HG02678 (cell line): ENCODE measurements at regions not wholly inside any gene's neighbourhood (a gene's known extent, or its start where the extent isn't known, plus 50 kb on each side); places are given as distances from the start of the nearest gene placed in this dataset.

ENCODE experiments used
- ATAC-seq: cut with Tn5 transposase; IDR thresholded peaks from one replicate; pipeline ENCODE4 v1.9.1; 2021; ENCODE audit warnings: mild to moderate bottlenecking, moderate library complexity; ENCODE audit not compliant: unreplicated experiment

DNA sequence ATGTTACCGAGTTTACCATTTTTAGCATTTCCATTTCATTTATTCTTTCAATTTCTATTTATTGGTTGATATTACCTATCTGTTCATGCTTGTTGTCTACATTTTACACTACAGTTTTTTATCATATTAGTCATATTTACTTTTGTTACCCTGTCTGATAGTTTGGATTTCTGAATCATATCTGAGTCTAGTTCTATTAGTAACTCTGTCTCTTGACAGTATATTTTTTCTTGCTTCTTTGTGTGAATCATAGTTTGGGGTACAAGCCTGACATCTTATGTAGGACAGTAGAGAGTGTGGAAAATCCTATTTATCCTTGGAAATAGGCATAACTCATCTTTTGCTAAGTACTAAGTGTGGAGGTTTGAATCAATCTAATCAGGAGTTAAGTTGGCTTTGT is 263.9 kb upstream of the SESN3 start:
- no peak for ATAC-seq

DNA sequence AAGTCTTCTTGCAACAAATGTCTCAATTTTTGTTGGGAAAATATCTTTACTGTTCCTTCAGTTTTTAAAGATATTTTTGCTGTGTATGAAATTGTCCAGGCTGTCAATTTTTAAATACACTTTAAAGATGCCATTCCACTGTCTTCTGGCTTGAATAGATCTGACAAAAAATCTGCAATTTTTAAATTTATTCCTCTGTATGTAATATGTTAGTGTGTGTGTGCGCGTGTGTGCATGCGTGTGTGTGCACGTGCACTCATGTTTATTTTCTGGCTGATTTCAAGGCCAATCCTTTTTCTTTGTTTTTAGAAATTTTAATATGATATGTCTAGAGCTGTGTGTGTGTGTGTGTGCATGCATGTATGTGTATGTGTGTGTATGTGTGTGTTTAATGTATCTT is 263.2 kb upstream of the SESN3 start:
- ATAC-seq = no peak

DNA sequence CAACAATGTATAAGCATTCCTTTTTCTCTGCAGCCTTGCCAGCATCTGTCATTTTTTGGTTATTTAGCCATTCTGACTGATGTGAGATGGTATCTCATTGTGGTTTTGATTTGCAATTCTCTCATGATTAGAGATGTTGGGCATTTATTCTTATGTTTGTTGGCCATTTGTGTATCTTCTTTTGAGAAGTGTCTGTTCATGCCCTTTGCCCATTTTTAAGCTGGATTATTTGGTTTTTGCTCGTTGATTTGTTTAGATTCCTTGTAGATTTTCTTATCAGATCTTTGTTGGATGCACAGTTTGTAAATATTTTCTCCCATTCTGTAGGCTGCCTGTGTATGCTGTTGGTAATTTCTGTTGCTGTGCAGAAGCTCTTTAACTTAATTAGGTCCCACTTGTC is 259.6 kb upstream of the SESN3 start:
- ATAC-seq = no peak

DNA sequence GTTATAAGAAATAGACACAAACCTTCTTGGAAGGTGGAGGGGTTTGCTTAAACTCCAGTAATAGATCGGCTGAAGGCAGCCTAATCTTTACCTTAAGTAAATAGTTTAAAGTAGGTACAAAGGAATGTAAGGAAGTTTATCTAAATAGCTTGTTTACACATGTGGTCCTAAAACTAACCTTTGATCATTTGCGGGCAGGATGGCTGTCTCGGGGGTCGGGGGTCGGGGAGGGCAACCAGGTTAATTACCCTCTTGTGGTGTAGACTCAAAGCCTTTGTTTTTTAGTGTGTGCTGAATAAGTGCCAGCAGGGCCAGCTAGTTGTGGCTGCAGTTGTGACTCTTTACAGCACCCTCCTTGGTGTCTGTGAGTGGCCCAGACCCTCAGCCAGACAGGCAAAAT is 256.9 kb upstream of the SESN3 start:
- ATAC-seq = no peak

DNA sequence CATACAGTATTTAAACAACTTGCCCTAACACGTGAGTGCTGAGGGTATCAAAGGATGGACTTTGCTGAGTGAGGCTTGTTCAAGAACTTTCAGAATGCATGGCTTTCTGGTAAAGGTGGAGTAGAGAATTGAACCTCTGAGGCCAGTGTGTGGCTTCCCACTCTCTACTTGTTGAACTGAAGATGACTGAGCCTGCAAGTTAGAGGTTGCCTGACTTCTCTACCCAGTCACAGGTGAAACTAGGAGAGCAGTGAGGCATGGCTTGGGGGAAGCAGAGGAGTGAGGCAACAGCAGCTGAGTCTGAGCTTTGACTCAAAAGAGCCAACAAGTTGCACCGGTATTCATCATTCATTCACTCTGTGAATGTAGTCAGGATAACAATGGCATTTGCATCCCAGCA is 256.4 kb upstream of the SESN3 start:
- ATAC-seq = peak; percentile 100

DNA sequence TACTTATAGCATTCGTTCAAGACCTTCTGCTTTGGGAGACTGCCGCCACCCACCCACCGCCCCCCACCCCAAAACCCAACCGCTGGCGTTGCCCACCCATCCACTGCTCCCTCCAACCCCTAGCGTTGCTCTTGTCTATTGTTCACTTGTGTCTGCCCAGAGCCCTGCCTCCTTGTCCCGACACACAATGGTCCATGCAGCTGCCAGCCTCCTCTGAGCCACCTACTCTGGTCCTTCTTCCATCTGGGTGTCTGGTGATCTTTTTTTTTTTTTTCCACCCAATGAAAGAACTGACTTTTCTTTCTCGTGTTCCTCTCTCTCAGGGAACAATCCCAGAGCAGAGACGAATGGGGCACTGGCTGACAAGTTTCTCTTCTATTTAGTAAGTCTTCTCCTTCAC is 256.0 kb upstream of the SESN3 start:
- ATAC-seq = no peak

DNA sequence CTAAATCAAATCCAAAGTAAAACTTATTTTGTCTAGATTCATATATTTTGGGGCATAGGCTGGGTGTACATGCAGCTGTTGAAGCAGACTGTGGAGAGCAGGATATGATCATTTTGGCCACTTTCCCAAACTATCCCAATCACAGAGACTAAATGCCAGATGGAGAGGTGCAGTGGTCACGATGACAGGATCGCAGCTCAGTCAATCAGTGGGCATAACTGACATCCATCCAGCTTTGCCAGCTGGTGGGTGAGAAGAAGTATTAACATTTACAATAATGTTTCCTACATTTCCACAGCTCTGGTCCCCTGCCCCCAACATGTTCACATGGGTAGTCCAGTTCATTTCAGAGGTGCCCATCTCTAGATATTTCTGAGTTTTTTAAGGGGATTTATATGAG is 255.5 kb upstream of the SESN3 start:
- no peak for ATAC-seq

DNA sequence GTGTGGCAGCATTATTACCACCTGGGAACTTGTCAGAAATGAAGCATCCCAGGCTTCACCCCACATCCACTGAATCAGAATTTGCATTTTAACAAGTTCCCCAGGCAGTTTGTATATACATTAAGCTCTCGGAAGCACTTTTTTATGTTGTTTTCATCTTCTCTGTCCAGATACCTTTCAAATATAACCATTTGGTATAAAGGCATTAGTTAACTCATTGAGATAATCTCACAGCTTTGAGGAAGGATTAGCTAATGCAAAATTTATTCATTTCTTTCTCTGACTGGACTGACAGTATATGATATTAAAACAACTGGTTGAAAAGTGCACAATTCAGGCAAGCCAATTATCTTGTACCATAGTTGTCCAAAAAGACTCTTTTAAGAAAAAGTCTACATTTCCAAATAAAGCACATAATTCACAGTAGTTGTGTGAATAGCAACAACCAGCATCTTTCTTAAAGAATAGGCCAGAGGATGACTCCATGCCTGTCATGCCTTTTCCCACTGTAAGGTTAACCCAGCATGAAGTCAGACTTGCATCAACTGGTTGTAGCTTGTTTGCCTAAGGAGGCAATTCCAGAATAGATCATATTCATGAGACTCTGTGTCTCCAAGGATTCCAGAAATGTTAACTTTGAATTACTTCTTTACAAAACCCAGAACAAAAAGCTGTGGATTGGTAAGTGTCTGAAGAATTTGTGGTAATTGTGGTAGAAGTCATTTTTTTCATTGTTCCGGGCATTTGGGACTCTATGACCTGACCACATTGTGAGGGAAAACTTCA is 254.3 kb upstream of the SESN3 start:
- no peak for ATAC-seq

DNA sequence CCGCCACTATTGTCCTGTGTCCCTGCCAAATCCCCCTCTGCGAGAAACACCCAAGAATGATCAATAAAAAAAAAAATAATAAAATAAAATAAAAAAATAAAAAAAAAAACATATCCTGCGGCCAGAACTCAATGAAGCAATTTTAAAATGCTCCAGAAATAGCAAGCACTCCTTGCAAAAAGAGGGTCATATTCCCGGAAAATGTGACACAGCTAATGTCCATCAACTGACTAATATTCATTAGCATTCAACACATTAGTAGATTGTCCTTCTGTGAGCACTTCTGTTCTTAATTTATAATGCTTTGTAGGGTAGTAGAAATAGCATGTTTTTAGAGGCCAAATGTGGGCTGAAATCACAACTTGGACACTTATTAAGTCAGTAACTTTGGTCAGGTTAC is 252.3 kb upstream of the SESN3 start:
- ATAC-seq = no peak

DNA sequence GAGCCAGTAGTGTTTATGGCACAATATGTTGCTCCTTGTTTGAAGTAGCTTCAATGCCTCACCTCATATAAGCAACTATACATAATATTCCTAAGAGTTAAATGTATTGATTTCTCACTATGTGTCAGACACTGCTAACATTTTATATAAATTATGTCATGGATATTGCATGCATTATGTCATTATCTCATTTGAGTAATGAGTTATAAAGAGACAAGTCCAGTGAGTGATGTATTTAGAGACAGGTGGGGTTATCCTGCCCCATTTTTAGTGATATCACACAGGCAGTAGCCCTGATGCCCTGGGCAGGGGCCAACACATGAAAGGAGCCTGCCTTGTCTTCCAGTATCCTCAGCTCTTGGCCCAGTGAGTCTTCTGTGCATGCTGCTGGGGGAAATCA is 247.0 kb upstream of the SESN3 start:
- no peak for ATAC-seq

DNA sequence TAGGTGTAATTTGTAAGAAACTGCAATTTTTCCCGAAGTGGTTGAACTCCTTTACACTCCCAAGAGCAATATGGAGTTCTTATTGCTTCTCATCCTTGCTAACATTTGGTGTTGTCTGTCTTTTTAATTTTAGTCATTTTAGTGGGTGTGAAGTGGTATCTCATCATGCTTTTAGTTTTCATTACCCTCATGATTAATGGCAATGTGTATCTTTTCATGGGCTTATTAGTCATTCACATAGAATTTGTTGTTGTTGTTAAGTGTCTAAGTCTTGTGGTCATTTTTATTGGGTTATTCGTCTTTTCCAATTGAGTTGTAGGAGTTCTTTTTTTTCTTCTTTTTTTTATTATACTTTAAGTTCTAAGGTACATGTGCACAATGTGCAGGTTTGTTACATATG is 238.3 kb upstream of the SESN3 start:
- no peak for ATAC-seq

DNA sequence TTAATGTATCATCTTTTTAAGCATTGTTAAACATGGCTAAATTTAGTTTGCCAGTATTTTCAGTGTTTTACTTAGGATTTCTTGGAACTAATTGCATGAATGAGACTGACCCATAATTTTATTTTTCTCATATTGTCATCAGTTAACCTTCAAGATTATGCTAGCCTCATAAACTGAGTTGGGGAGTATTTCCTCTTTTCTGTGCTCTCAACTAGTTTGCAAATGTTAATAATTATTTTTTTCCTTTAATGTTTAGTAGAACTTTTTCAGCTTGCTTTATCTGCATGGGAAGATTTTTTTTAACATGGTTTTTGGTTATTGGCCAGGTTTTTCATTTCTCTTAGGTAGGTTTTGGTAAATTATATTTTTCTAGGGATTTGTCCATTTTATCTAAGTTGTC is 235.4 kb upstream of the SESN3 start:
- ATAC-seq = no peak

DNA sequence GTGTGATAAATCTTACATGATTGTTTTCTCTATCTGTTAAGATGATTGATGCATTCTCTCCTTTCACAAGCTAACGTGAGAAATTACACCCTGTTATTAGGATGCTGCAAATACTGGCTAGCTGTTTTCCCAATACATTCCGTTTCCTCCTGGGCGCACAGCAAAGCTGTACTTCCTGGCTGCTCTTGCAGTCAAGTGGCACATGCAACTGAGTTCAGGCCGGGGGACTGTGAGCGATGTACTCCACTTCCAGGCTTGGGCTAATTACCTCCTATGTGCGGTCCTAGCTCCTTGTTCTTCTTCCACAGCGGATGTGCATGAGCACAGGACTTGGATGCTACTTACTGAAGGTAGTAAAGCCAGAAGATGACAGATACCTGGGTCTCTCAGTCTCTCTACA is 234.9 kb upstream of the SESN3 start:
- ATAC-seq = no peak

DNA sequence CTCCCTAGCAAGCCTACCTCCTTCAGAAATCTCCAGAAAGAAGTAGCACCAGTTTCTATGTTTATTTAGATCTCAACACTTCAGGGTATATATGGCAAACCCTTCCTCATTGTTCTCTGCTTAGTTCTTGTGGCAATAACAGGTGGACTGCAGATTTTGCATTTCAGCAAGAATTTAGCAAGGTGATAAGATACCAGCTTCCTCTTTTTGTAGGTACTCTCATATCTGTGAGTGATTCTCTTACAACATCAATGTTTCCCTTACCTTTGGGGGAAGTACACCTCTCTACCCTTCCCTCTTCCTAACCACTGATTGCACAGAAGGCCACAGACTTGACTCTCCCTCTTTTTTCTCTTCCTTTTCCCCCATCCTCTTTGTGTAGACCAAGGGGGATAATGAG is 230.9 kb upstream of the SESN3 start:
- ATAC-seq = no peak

DNA sequence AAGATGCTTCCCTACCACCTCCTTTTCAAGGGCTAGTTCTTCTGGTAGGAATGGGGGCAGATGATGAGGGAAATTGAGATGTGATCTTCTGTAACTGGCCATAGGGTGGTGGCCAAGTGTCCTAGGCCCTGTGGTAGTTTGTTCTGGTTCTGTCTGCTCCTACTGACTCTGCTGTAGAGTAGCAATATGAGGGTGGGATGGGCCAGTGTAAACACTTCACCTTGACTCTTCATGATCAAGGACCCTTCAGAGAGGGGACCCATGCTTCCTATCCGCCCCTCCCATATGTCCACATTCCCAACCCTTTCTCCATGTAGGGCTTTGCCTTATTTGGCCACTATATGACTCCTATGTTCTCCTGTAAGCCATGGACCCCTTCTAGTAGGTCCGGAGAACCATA is 230.3 kb upstream of the SESN3 start:
- no peak for ATAC-seq

DNA sequence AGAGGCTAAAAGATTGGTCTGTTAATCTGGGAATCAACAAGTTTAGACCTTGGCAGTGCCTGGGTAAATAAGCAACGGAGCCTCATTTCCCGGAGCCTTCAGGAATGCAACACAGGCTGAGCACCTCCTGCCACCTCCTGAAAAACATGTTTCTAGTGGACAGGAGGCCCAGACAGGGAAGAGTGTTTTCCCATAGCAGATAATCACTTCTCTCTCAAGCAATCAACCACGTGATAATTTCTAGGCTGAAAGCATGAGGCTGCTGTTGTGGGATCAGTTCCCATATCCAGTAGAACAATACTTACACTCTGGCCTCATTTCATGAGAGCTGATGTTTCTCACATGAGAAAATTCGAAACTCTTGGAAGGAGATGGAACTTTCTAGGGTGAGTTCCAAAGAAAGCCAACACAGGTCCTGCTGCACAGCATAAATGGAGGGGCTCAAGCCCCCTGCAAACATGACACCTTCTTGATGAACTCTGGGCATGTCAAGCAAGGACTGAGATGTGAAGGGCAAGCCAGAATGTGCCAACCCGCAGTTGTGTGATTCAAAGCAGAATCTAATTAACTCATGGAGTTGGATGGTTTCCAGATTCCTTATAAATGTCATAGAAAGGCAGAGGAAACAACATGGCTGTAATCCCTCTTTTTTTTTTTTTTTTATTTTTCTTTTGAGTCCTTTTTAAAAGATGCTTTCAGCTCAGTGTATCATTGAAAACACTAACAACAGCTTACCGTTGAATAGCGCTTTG is 228.5 kb upstream of the SESN3 start:
- no peak for ATAC-seq

DNA sequence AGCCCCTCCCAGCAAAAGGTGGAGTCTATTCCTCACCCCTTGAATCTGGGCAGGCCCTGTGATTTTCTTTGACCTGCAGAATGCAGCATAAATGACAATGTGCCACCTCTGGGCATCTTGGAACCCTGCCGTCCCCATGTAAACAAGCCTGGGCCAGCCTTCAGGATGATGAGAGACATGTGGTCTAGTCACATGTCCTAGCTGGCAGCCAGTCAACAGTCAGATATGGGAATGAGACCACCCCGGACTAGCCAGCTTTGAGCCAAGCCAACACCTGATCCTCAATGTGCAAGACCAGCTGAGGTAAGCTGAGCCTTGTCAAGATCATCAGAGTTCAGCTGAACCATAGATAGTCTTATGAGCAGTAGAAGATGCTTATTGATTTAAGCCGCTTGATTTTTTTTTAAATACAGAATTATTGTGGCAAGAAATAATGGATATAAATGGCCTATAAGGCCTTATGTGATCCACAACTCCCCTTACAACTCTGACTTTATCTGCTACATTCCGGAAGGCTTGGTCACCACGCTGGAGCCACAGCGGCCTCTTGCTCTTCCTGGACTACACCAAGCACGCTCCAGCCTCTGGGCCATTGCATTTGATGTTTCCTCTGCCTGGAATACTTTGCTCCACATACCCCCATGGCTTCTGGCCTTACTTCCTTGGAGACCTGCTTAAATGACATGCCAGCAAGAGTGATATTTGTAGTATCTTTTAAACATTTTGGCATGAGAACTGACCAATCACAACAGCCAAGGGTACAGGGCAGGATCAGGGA is 225.9 kb upstream of the SESN3 start:
- ATAC-seq = no peak

DNA sequence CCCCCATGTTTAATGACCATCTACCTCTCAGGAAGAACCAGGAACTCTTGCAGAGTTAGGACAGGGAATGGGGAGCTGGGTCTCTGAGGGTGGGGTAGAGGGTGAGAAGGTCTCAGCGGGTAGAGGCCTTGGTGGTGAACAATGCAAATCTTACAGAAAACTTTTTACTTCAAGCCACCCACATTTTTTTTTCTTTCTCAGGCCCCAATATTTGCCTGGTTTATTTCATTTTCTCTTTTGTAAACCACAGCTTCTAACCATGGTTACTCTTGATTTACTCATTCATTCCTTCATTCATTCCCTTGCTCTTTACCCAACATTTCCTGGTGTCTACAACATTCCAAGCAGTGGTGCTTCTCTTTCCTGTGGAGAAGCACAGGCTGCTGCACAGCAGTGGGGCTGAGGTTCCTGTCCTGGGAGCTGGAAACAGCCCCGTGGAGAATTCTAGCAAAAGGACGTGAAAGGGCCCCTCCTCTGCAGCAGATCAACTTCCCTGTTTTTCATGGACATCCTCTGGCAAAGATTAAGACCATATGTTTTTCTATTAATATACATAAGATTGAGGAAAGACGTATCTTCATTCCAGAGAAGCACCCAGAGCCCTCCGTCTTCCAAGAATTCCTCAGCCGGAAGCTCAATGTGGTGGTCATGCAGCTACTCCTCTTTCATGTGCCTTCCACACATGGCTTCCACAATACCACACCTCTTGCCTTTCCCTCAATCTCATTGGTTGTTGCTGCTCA is 224.4 kb upstream of the SESN3 start:
- ATAC-seq = peak; percentile 71

DNA sequence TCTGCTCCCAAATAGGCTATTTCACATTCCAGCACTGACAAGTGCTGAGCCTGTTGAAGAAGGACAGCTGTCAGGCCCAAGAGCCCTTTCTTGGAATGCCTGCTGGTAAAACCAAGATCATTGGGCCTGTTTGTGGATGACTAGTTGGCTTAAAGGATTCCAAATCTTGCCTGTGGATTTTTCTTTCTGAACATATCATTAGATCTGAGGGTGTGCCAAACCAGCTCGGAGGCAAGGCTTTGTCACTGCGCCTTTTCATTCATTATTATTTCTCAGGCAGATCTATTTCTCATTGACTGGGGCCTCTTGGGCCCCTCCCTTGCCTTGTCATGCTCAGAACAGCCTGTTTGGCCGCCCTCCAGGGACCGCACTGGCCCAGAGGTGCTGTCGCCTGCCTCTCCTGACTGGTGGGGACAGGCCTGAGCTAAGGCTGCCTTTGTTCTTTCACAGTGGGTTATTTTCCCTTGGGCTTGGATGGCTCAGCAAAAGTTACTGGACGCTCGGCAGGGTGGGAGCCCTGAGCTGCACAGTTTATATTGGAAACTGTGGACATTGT is 222.7 kb upstream of the SESN3 start:
- ATAC-seq = no peak

DNA sequence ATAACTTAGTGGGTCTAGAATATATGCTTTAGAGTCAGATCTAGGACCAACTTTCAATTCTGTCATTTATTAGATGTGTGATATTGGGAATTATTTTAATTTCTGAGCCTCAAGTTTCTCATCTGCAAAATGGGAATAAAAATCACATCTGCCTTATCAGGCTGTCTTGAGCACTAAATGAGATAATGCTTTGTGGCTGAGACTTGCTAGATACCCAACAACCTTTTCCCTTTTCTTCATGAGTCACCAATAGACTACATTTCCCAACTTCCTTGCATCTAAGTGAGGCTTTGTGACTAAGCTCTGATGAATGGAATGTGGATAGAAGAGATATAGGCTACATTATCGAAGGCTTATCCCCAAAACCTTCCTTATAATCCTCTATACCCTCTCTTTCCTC is 220.7 kb upstream of the SESN3 start:
- no peak for ATAC-seq

DNA sequence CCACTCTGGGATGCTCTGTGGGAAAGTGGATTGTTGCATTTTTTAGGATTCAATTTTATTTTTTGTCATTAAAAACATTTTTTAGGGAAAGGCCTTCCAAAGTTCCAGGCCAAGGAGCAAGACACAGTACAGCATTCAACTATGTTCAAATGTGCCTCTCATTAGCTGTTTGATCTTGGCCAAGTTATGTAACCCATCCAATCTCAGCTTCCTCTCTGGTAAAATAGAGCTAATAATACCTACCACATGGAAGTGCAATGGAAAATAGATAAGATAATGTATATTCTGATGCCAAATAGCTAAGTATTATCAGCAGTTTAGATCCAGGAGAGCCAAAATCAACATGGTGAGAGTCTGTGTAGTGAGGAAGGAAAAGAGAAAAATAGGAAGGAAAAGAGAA is 220.3 kb upstream of the SESN3 start:
- ATAC-seq = no peak
